ENCODE measurements at regions not wholly inside any gene's neighbourhood (a gene's known extent, or its start where the extent isn't known, plus 50 kb on each side); places are given as distances from the start of the nearest gene placed in this dataset.

GRCh38 chr4:31998807-31999206 is 1278.6 kb downstream of the PCDH7 start:
- no peak for DNase-seq
- Histone ChIP-seq H3K4me3 (ENCODE audit: low read length) (no peak overlapping the region), H2AFZ (ENCODE audit: low read length) (no peak overlapping the region), H3K9me3 (ENCODE audit: low read length) (no peaks in the 10 kb centered on the region), H3K9ac (ENCODE audit: low read length) (no peak overlapping the region), H3K4me1 (ENCODE audit: insufficient read depth, low read length) (no peaks in the 10 kb centered on the region; the same call in 1 of the 2 replicates), H3F3A (ENCODE audit: low read length, unreplicated experiment) (no peaks in the 10 kb centered on the region), H3K36me3 (ENCODE audit: low read depth, low read length) (no peaks in the 10 kb centered on the region), H3K27me3 (ENCODE audit: low read length) (no peaks in the 10 kb centered on the region), H3K27ac (ENCODE audit: low read length) (no peak overlapping the region), H3K4me2 (ENCODE audit: low read length) (no peak overlapping the region), H3K79me2 (ENCODE audit: low read length) (no peaks in the 10 kb centered on the region), H3K9me2 (replicated peaks; ENCODE audit: low read length) (no peaks in the 10 kb centered on the region), H4K20me1 (ENCODE audit: low read length) (no peaks in the 10 kb centered on the region)
- intact Hi-C loops (cut with micrococcal nuclease): no loop called here
- POLR2A ChIA-PET (ENCODE audit: unreplicated experiment): no interaction called here
- CTCF ChIA-PET: no interaction called here
- TF ChIP-seq CTCF (conservative IDR thresholded peaks at IDR 0.05; ENCODE audit: low read depth, low read length): no peak
- no TSS peak for BruUV-seq (replicated peaks)
- no peak for ATAC-seq

- ChIA-PET CTCF (no interaction called here), POLR2A (ENCODE audit: unreplicated experiment) (no interaction called here)
- no peak overlapping the region for H3K4me3 ChIP-seq (ENCODE audit: low read length)
- no peaks in the 10 kb centered on the region for H3F3A ChIP-seq (ENCODE audit: low read length, unreplicated experiment)
- no peaks in the 10 kb centered on the region for H3K27me3 ChIP-seq (ENCODE audit: low read length)
- no peaks in the 10 kb centered on the region for H3K36me3 ChIP-seq (ENCODE audit: low read depth, low read length)
- ATAC-seq: no peak
- TF ChIP-seq EZH2phosphoT487 (IDR thresholded peaks at IDR 0.05; ENCODE audit: borderline replicate concordance, low read length): no peak
- H4K20me1 ChIP-seq (ENCODE audit: low read length): no peaks in the 10 kb centered on the region
- intact Hi-C loops (cut with micrococcal nuclease): no loop called here
- H3K27ac ChIP-seq (ENCODE audit: low read length): no peak overlapping the region
- H3K9ac ChIP-seq (ENCODE audit: low read length): no peak overlapping the region
- H3K9me2 ChIP-seq (replicated peaks; ENCODE audit: low read length): no peaks in the 10 kb centered on the region
- no peak for DNase-seq
- no TSS peak for BruUV-seq (replicated peaks)
- no peaks in the 10 kb centered on the region for H3K9me3 ChIP-seq (ENCODE audit: low read length)
- no peaks in the 10 kb centered on the region for H3K79me2 ChIP-seq (ENCODE audit: low read length)
- H2AFZ ChIP-seq (ENCODE audit: low read length): no peak overlapping the region
- no peaks in the 10 kb centered on the region; the same call in 1 of the 2 replicates for H3K4me1 ChIP-seq (ENCODE audit: insufficient read depth, low read length)
- H3K4me2 ChIP-seq (ENCODE audit: low read length): no peak overlapping the region
Observed at GRCh38 chr4:31999848-32000247, 1279.7 kb downstream of the PCDH7 start.

GRCh38 chr4:32000846-32001488 is 1280.8 kb downstream of the PCDH7 start:
- H2AFZ ChIP-seq (ENCODE audit: low read length): no peak overlapping the region
- no peak for TF ChIP-seq CTCF (conservative IDR thresholded peaks at IDR 0.05; ENCODE audit: low read depth, low read length)
- TF ChIP-seq EZH2phosphoT487 (IDR thresholded peaks at IDR 0.05; ENCODE audit: borderline replicate concordance, low read length): no peak
- TF ChIP-seq EZH2 (IDR thresholded peaks at IDR 0.05; ENCODE audit: low read length, unreplicated experiment): no peak
- CTCF ChIA-PET: no interaction called here

More at GRCh38 chr4:32000846-32001488, 1280.8 kb downstream of the PCDH7 start:
- Histone ChIP-seq H3K4me1 (ENCODE audit: insufficient read depth, low read length) (no peaks in the 10 kb centered on the region; the same call in 1 of the 2 replicates), H3K79me2 (ENCODE audit: low read length) (no peaks in the 10 kb centered on the region), H3K9me2 (replicated peaks; ENCODE audit: low read length) (no peaks in the 10 kb centered on the region), H3K4me3 (ENCODE audit: low read length) (no peak overlapping the region), H3F3A (ENCODE audit: low read length, unreplicated experiment) (no peaks in the 10 kb centered on the region), H3K9me3 (ENCODE audit: low read length) (no peaks in the 10 kb centered on the region), H3K36me3 (ENCODE audit: low read depth, low read length) (no peaks in the 10 kb centered on the region), H3K9ac (ENCODE audit: low read length) (no peak overlapping the region), H4K20me1 (ENCODE audit: low read length) (no peaks in the 10 kb centered on the region), H3K4me2 (ENCODE audit: low read length) (no peak overlapping the region), H3K27ac (ENCODE audit: low read length) (no peak overlapping the region), H3K27me3 (ENCODE audit: low read length) (no peaks in the 10 kb centered on the region)
- BruUV-seq (replicated peaks): no TSS peak
- ATAC-seq: no peak
- intact Hi-C loops (cut with micrococcal nuclease): no loop called here
- POLR2A ChIA-PET (ENCODE audit: unreplicated experiment): no interaction called here
- no peak for DNase-seq
